Endothelial cell of umbilical vein (primary cell): ENCODE measurements at regions not wholly inside any gene's neighbourhood (a gene's known extent, or its start where the extent isn't known, plus 50 kb on each side); places are given as distances from the start of the nearest gene placed in this dataset.

Source experiments
- BruUV-seq: library from RNA; stranded (reverse); fragments of 400-500 nt; replicated peaks from 2 replicates; lab custom pipeline; 2021; lab: Mats Ljungman, UMichigan
- CTCF ChIA-PET: fragments of 300-600, 350-600 bp; sonication (Branson Sonifier 250); formaldehyde crosslinking; loops from one replicate; lab custom pipeline; 2021; ENCODE audit warnings: antibody characterized with exemption, inconsistent platforms; lab: Charles Lee
- POLR2A ChIA-PET: fragments of 300-600, 350-600 bp; sonication (Branson Sonifier 250); formaldehyde crosslinking; loops from one replicate; lab custom pipeline; 2021; ENCODE audit warnings: antibody characterized with exemption, inconsistent platforms; lab: Charles Lee
- DNase-seq: peaks from one replicate; pipeline ENCODE4 v3.0.0-alpha.2; 2011; ENCODE audit warnings: low read depth, low spot score
- FAIRE-seq: peaks from 2 replicates; lab custom pipeline; 2011; peaks lifted over from hg19 to GRCh38; lab: Jason Lieb, UNC
- H2AFZ ChIP-seq: 2 replicates; pipeline ENCODE4 v1.6.0; 2012; ENCODE audit warnings: low read depth, low read length, control low read depth, inconsistent platforms
- H3K27ac ChIP-seq: 2 replicates; pipeline ENCODE4 v1.5.1; 2011; ENCODE audit warnings: low read depth, mild to moderate bottlenecking, control low read depth, low read length, moderate library complexity; ENCODE audit not compliant: insufficient read depth
- H3K27me3 ChIP-seq, 2 experiments: 2 replicates each; pipeline versions ENCODE4 v1.6.0 to v1.6.1; 2011; ENCODE audit warnings: low read length in 2 of 2, mixed read lengths in 1 of 2; ENCODE audit not compliant: control insufficient read depth in 2 of 2, insufficient read depth in 2 of 2
- H3K36me3 ChIP-seq, 2 experiments: 2 replicates in 1 of 2; 3 replicates in 1 of 2; pipeline ENCODE4 v1.5.1; 2011; ENCODE audit warnings: low read length in 2 of 2, mild to moderate bottlenecking in 1 of 2, moderate library complexity in 1 of 2; ENCODE audit not compliant: control insufficient read depth in 2 of 2, insufficient read depth in 2 of 2; ENCODE audit errors: extremely low read depth in 1 of 2
- H3K4me1 ChIP-seq: 3 replicates; pipeline ENCODE4 v1.5.1; 2011; ENCODE audit warnings: mild to moderate bottlenecking, low read length; ENCODE audit not compliant: control insufficient read depth, insufficient read depth; ENCODE audit errors: extremely low read depth
- H3K4me2 ChIP-seq: 2 replicates; pipeline ENCODE4 v1.6.1; 2011; ENCODE audit warnings: low read length, control low read depth, mixed read lengths; ENCODE audit not compliant: insufficient read depth
- H3K4me3 ChIP-seq, 3 experiments: fragments of 200-600 bp in 1 of 3; sonication (generic), shearing (Covaris generic) in 1 of 3; replicated peaks in 1 of 3; 2 replicates each; pipeline ENCODE4 v1.5.1; 2011 to 2016; ENCODE audit warnings: control low read depth in 3 of 3, low read length in 3 of 3, mild to moderate bottlenecking in 2 of 3, inconsistent platforms in 1 of 3, low read depth in 1 of 3, moderate library complexity in 1 of 3; ENCODE audit not compliant: insufficient read depth in 1 of 3
- H3K79me2 ChIP-seq: 2 replicates; pipeline ENCODE4 v1.6.0; 2012; ENCODE audit warnings: low read length, inconsistent platforms; ENCODE audit not compliant: control insufficient read depth, insufficient read depth
- H3K9ac ChIP-seq: replicated peaks from 2 replicates; pipeline ENCODE3; 2011; ENCODE audit warnings: low read length, control low read depth; ENCODE audit not compliant: insufficient read depth; ENCODE audit errors: extremely low read depth
- H3K9me1 ChIP-seq: replicated peaks from 3 replicates; pipeline ENCODE4 v1.6.0; 2011; ENCODE audit warnings: mild to moderate bottlenecking, low read length; ENCODE audit not compliant: control insufficient read depth, insufficient read depth; ENCODE audit errors: extremely low read depth
- H3K9me3 ChIP-seq: replicated peaks from 2 replicates; pipeline ENCODE4 v1.5.1; 2012; ENCODE audit warnings: low read length, inconsistent platforms; ENCODE audit not compliant: control insufficient read depth, insufficient read depth
- H4K20me1 ChIP-seq: replicated peaks from 2 replicates; pipeline ENCODE3; 2011; ENCODE audit warnings: mild to moderate bottlenecking, low read length; ENCODE audit not compliant: control insufficient read depth, insufficient read depth; ENCODE audit errors: extremely low read depth
- EZH2 ChIP-seq: IDR thresholded peaks from 2 replicates; pipeline ENCODE4 v1.6.1; 2012; ENCODE audit warnings: borderline replicate concordance, low read depth, mild to moderate bottlenecking, moderate library complexity, low read length, inconsistent platforms; ENCODE audit not compliant: severe bottlenecking
- FOS ChIP-seq: IDR thresholded peaks from 2 replicates; pipeline ENCODE4 v1.6.1; 2011; ENCODE audit warnings: mild to moderate bottlenecking, low read length, moderate library complexity, borderline replicate concordance; ENCODE audit not compliant: insufficient read depth
- GATA2 ChIP-seq: IDR thresholded peaks from 2 replicates; pipeline ENCODE4 v1.7.0; 2011; ENCODE audit warnings: low read depth, mild to moderate bottlenecking, moderate library complexity, mixed read lengths, low read length; ENCODE audit not compliant: insufficient read length, insufficient read depth
- JUN ChIP-seq: IDR thresholded peaks from 2 replicates; pipeline ENCODE4 v1.6.1; 2011; ENCODE audit warnings: borderline replicate concordance, low read depth; ENCODE audit not compliant: insufficient read length, insufficient read depth
- MAX ChIP-seq: IDR thresholded peaks from 2 replicates; pipeline ENCODE4 v1.6.1; 2011; ENCODE audit not compliant: insufficient read depth, insufficient read length
- MYC ChIP-seq: IDR thresholded peaks from one replicate; pipeline ENCODE4 v1.6.1; 2011; ENCODE audit warnings: mild to moderate bottlenecking, low read depth, low read length
- POLR2A ChIP-seq: IDR thresholded peaks from 2 replicates; pipeline ENCODE4 v1.6.1; 2012; ENCODE audit warnings: low read depth, mild to moderate bottlenecking, control low read depth, low read length
- POLR2AphosphoS5 ChIP-seq: IDR thresholded peaks from 2 replicates; pipeline ENCODE4 v1.6.1; 2012; ENCODE audit warnings: low read depth, mild to moderate bottlenecking, control low read depth, low read length, moderate library complexity; ENCODE audit not compliant: insufficient read depth
- dilution Hi-C: fragments of 300-500 bp; cut with MboI; formaldehyde crosslinking; loops from one replicate; pipeline ENCODE4 v1.15.0; 2019; ENCODE audit warnings: low sequenced_read_pairs; ENCODE audit not compliant: extremely low pct_ligation_motif_present
- intact Hi-C: fragments of 100-400 bp; cut with micrococcal nuclease; formaldehyde crosslinking; loops from one replicate; pipeline ENCODE4 v1.10.0; 2022
- TF ChIP-seq, protein P1 (sequence below), 2 donors: IDR thresholded peaks; 1 replicate in 1 of 2; 2 replicates in 1 of 2; pipeline ENCODE4 v1.5.1; 2011; ENCODE audit warnings: low read length in 2 of 2, mild to moderate bottlenecking in 2 of 2, moderate library complexity in 2 of 2, control low read depth in 1 of 2, inconsistent platforms in 1 of 2, low read depth in 1 of 2; ENCODE audit not compliant: insufficient read depth in 1 of 2; ENCODE audit errors: extremely low read depth in 1 of 2

GRCh38 chr10:20551761-20552160 is 345.4 kb downstream of the NEBL start:
- Histone ChIP-seq H3K36me3 (no peaks in the 10 kb centered on the region), H3K4me2 (no peak overlapping the region), H3K27ac (no peak overlapping the region), H3K27me3 (no peaks in the 10 kb centered on the region), H3K9me3 (peaks cover 6% of the 10 kb centered on the region), H3K4me1 (no peaks in the 10 kb centered on the region), H3K9me1 (no peaks in the 10 kb centered on the region), H3K9ac (no peak overlapping the region), H3K79me2 (no peaks in the 10 kb centered on the region), H3K4me3 (no peak overlapping the region), H2AFZ (no peak overlapping the region), H4K20me1 (no peaks in the 10 kb centered on the region)
- FAIRE-seq (no peak), DNase-seq (no peak)
- TF ChIP-seq MYC = no peak
- no peak for TF ChIP-seq POLR2AphosphoS5
- TF ChIP-seq MAX = no peak
- no peak for TF ChIP-seq FOS
- TF ChIP-seq EZH2 = no peak
- no peak for TF ChIP-seq JUN
- TF ChIP-seq, protein P1, sequence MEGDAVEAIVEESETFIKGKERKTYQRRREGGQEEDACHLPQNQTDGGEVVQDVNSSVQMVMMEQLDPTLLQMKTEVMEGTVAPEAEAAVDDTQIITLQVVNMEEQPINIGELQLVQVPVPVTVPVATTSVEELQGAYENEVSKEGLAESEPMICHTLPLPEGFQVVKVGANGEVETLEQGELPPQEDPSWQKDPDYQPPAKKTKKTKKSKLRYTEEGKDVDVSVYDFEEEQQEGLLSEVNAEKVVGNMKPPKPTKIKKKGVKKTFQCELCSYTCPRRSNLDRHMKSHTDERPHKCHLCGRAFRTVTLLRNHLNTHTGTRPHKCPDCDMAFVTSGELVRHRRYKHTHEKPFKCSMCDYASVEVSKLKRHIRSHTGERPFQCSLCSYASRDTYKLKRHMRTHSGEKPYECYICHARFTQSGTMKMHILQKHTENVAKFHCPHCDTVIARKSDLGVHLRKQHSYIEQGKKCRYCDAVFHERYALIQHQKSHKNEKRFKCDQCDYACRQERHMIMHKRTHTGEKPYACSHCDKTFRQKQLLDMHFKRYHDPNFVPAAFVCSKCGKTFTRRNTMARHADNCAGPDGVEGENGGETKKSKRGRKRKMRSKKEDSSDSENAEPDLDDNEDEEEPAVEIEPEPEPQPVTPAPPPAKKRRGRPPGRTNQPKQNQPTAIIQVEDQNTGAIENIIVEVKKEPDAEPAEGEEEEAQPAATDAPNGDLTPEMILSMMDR (IDR thresholded peaks at IDR 0.05; ENCODE audit: extremely low read depth in 1 of 2, insufficient read depth in 1 of 2, low read depth in 1 of 2, low read length in 2 of 2) = no peak
- TF ChIP-seq GATA2 = no peak
- TF ChIP-seq POLR2A = no peak
- ChIA-PET CTCF (no interaction called here), POLR2A (no interaction called here)
- intact Hi-C loops (no loop called here), dilution Hi-C loops (no loop called here)
- no TSS peak for BruUV-seq
